ENCODE measurements at regions not wholly inside any gene's neighbourhood (a gene's known extent, or its start where the extent isn't known, plus 50 kb on each side); places are given as distances from the start of the nearest gene placed in this dataset.

DNA sequence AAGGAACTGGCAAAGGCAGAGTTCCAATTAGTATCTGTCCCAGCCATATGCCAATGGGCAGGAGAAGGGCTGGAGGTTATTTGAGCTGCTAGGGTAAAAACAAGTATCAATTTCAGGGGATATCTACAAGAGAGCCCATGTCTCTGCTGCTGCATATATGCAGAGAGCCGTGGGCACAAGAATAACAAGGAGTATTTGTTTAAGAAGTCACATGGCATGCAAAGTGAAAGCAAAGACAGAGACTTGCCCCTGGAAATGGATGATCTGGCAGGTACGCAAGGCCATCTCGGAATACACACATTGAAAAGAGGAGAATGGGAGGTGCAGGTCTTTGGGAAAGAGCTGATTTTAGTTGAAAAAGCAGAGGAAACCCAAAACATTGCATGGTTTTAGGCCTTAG, 170.6 kb downstream of the EVA1A start:
- TF ChIP-seq, protein P1, sequence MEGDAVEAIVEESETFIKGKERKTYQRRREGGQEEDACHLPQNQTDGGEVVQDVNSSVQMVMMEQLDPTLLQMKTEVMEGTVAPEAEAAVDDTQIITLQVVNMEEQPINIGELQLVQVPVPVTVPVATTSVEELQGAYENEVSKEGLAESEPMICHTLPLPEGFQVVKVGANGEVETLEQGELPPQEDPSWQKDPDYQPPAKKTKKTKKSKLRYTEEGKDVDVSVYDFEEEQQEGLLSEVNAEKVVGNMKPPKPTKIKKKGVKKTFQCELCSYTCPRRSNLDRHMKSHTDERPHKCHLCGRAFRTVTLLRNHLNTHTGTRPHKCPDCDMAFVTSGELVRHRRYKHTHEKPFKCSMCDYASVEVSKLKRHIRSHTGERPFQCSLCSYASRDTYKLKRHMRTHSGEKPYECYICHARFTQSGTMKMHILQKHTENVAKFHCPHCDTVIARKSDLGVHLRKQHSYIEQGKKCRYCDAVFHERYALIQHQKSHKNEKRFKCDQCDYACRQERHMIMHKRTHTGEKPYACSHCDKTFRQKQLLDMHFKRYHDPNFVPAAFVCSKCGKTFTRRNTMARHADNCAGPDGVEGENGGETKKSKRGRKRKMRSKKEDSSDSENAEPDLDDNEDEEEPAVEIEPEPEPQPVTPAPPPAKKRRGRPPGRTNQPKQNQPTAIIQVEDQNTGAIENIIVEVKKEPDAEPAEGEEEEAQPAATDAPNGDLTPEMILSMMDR (IDR thresholded peaks at IDR 0.05; ENCODE audit: extremely low read depth, low read depth, low read length): no peak
- H4K20me1 ChIP-seq (ENCODE audit: insufficient read depth, low read length): no peaks in the 10 kb centered on the region
- H3K27me3 ChIP-seq (ENCODE audit: insufficient read depth, low read length): no peaks in the 10 kb centered on the region
- no peaks in the 10 kb centered on the region for H3K9me3 ChIP-seq (ENCODE audit: low read depth, low read length)
- DNase-seq (ENCODE audit: insufficient read length, low spot score, missing footprints): peak; percentile 3
- no peaks in the 10 kb centered on the region for H3K36me3 ChIP-seq (ENCODE audit: insufficient read depth, low read length)
- H3K79me2 ChIP-seq (ENCODE audit: insufficient read depth, low read length): no peaks in the 10 kb centered on the region
- H3K4me2 ChIP-seq (ENCODE audit: insufficient read depth, low read length): no peak overlapping the region
- H2AFZ ChIP-seq (ENCODE audit: low read length): peak overlapping the region; percentile 59
- H3K4me1 ChIP-seq (ENCODE audit: insufficient read depth, low read length): no peaks in the 10 kb centered on the region
- H3K4me3 ChIP-seq (ENCODE audit: insufficient read depth, low read length): no peak overlapping the region
- no peak overlapping the region for H3K27ac ChIP-seq (ENCODE audit: low read depth, low read length)

DNA sequence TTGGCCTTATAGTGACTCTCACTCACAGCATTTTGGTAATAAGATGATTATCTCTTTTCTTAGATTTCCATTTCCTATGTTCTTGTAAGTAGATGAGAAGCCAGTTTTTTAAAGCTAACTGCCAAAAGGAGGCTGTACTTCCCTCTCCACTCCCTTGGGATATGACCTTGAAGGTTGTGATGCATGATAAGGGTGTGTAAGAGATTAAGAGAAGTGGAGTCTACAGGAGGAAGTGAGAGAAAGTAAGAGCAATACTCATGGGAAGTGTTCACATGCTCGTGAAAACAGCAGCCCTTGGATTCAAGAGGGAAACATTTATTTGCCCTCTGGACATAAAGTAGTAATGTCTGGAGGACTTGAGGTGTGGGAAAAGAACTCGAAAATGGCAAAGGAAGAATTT, 171.5 kb downstream of the EVA1A start:
- H3K27ac ChIP-seq (ENCODE audit: low read depth, low read length): no peak overlapping the region

DNA sequence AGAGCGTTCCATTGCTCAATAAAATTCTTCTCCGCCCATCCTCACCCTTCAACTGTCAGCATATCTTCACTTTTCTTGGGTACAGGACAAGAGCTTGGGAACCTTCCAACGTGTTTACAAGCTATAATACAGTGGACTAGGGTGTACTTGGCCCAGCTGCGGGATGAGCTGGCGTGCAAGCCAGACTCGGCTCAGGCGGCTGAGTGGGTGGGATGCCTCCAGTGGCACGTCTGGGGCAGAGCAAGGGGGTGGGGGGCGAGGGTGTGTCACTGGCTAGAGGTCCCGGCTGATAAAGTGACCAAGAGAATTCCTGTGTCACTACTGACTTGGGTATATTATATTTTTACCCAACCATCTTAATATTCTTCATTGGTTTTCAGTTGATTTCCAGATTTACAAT, 179.7 kb downstream of the EVA1A start:
- Histone ChIP-seq H4K20me1 (ENCODE audit: insufficient read depth, low read length) (no peaks in the 10 kb centered on the region), H3K9me3 (ENCODE audit: low read depth, low read length) (no peaks in the 10 kb centered on the region), H3K4me3 (ENCODE audit: insufficient read depth, low read length) (no peak overlapping the region), H3K27me3 (ENCODE audit: insufficient read depth, low read length) (peaks cover 10% of the 10 kb centered on the region), H3K4me1 (ENCODE audit: insufficient read depth, low read length) (peaks cover 3% of the 10 kb centered on the region), H3K79me2 (ENCODE audit: insufficient read depth, low read length) (no peaks in the 10 kb centered on the region), H3K36me3 (ENCODE audit: insufficient read depth, low read length) (no peaks in the 10 kb centered on the region), H3K27ac (ENCODE audit: low read depth, low read length) (no peak overlapping the region), H3K4me2 (ENCODE audit: insufficient read depth, low read length) (no peak overlapping the region), H2AFZ (ENCODE audit: low read length) (no peak overlapping the region)
- TF ChIP-seq, protein P1 (IDR thresholded peaks at IDR 0.05; ENCODE audit: extremely low read depth, low read depth, low read length): no peak
- DNase-seq (ENCODE audit: insufficient read length, low spot score, missing footprints): peak; percentile 17

More for the DNA sequence above, 171.5 kb downstream of the EVA1A start:
- Histone ChIP-seq H3K79me2 (ENCODE audit: insufficient read depth, low read length) (no peaks in the 10 kb centered on the region), H2AFZ (ENCODE audit: low read length) (no peak overlapping the region), H3K4me3 (ENCODE audit: insufficient read depth, low read length) (no peak overlapping the region), H3K36me3 (ENCODE audit: insufficient read depth, low read length) (no peaks in the 10 kb centered on the region), H3K4me1 (ENCODE audit: insufficient read depth, low read length) (no peaks in the 10 kb centered on the region), H3K9me3 (ENCODE audit: low read depth, low read length) (no peaks in the 10 kb centered on the region), H3K4me2 (ENCODE audit: insufficient read depth, low read length) (no peak overlapping the region), H4K20me1 (ENCODE audit: insufficient read depth, low read length) (no peaks in the 10 kb centered on the region), H3K27me3 (ENCODE audit: insufficient read depth, low read length) (peaks cover 8% of the 10 kb centered on the region)
- no peak for DNase-seq (ENCODE audit: insufficient read length, low spot score, missing footprints)
- TF ChIP-seq, protein P1 (IDR thresholded peaks at IDR 0.05; ENCODE audit: extremely low read depth, low read depth, low read length): no peak

DNA sequence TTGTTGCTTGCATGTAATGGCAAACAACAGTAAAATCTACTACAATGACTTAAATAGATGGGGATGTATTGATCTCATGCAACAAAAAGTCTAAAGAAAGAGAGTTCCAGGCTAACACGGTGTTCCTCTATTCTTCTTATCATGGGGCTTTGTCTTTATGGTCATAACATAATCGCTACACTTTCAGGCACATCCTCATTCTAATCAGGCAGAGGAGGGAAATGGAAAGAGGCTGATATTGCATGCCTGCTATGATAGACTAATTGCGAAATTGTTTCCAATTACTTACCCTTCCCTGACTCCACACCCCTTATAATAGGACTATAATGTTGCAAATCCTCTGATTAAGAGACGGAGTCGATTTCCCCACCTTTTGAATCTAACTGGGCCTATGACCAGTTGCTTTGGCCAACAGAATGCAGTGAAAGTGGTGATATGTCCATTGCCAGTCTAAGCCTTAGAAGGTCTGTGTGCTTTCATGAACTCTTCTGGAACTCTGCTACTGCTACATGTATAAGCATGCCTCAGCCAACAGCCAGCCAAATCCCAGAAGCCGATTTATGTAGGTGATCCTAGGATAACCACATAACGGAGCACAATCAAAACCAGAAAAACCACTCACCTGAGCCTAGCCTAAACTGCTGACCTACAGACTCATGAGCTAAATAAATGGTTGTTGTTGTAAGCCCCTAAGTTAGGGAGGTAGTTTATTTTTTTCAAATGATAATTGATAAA, 180.3 kb upstream of the TACR1 start:
- Histone ChIP-seq H3K4me3 (ENCODE audit: insufficient read depth, low read length) (no peak overlapping the region), H3K79me2 (ENCODE audit: insufficient read depth, low read length) (no peaks in the 10 kb centered on the region), H4K20me1 (ENCODE audit: insufficient read depth, low read length) (no peaks in the 10 kb centered on the region), H3K4me2 (ENCODE audit: insufficient read depth, low read length) (no peak overlapping the region), H3K9me3 (ENCODE audit: low read depth, low read length) (no peaks in the 10 kb centered on the region), H2AFZ (ENCODE audit: low read length) (no peak overlapping the region), H3K27ac (ENCODE audit: low read depth, low read length) (no peak overlapping the region), H3K27me3 (ENCODE audit: insufficient read depth, low read length) (peaks cover 6% of the 10 kb centered on the region), H3K4me1 (ENCODE audit: insufficient read depth, low read length) (peaks cover 15% of the 10 kb centered on the region), H3K36me3 (ENCODE audit: insufficient read depth, low read length) (no peaks in the 10 kb centered on the region)
- TF ChIP-seq, protein P1 (IDR thresholded peaks at IDR 0.05; ENCODE audit: extremely low read depth, low read depth, low read length): no peak
- no peak for DNase-seq (ENCODE audit: insufficient read length, low spot score, missing footprints)
